ENCODE measurements at regions not wholly inside any gene's neighbourhood (a gene's known extent, or its start where the extent isn't known, plus 50 kb on each side); places are given as distances from the start of the nearest gene placed in this dataset.

- peaks cover 0 to 29% of the 10 kb centered on the region in 2 donors for H3K9me3 ChIP-seq
- TF ChIP-seq CTCF (IDR thresholded peaks at IDR 0.05): no peak
- H3K27ac ChIP-seq: no peak overlapping the region
- DNase-seq (ENCODE audit: low spot score in 2 of 2): no peak
- intact Hi-C loops (cut with DNase I): no loop called here
- H3K27me3 ChIP-seq: no peaks in the 10 kb centered on the region
- no peaks in the 10 kb centered on the region for H3K4me1 ChIP-seq
- no peaks in the 10 kb centered on the region for H3K36me3 ChIP-seq
- H3K4me3 ChIP-seq: no peak overlapping the region
Measured at GRCh38 chr15:49769225-49769624, 148.4 kb downstream of the DTWD1 start.

- Histone ChIP-seq H3K36me3 (no peaks in the 10 kb centered on the region), H3K9me3 (peaks cover 0 to 15% of the 10 kb centered on the region in 2 donors), H3K27ac (no peak overlapping the region), H3K4me3 (no peak overlapping the region), H3K4me1 (no peaks in the 10 kb centered on the region), H3K27me3 (no peaks in the 10 kb centered on the region)
- DNase-seq (ENCODE audit: low spot score in 2 of 2): no peak
- TF ChIP-seq CTCF (IDR thresholded peaks at IDR 0.05): no peak
- intact Hi-C loops (cut with DNase I): no loop called here
Measured at GRCh38 chr15:49789436-49789835, 168.6 kb downstream of the DTWD1 start.

GRCh38 chr15:49793943-49794342 is 173.1 kb downstream of the DTWD1 start:
- DNase-seq (ENCODE audit: low spot score in 2 of 2): no peak

GRCh38 chr15:49801796-49802195 is 180.9 kb downstream of the DTWD1 start:
- Histone ChIP-seq H3K36me3 (no peaks in the 10 kb centered on the region), H3K4me3 (no peak overlapping the region), H3K27ac (no peak overlapping the region), H3K4me1 (no peaks in the 10 kb centered on the region), H3K27me3 (no peaks in the 10 kb centered on the region), H3K9me3 (peaks cover 0 to 3% of the 10 kb centered on the region in 2 donors)
- TF ChIP-seq CTCF (IDR thresholded peaks at IDR 0.05): no peak
- intact Hi-C loops (cut with DNase I): no loop called here
- no peak for DNase-seq (ENCODE audit: low spot score in 2 of 2)

More at GRCh38 chr15:49793943-49794342, 173.1 kb downstream of the DTWD1 start:
- Histone ChIP-seq H3K9me3 (peaks cover 0 to 10% of the 10 kb centered on the region in 2 donors), H3K36me3 (no peaks in the 10 kb centered on the region), H3K27me3 (no peaks in the 10 kb centered on the region), H3K27ac (no peak overlapping the region), H3K4me1 (no peaks in the 10 kb centered on the region), H3K4me3 (no peak overlapping the region)
- no peak for TF ChIP-seq CTCF (IDR thresholded peaks at IDR 0.05)
- intact Hi-C loops (cut with DNase I): no loop called here

All from ascending aorta (tissue), 2 donors.